B cell (primary cell): ENCODE measurements at regions not wholly inside any gene's neighbourhood (a gene's known extent, or its start where the extent isn't known, plus 50 kb on each side); places are given as distances from the start of the nearest gene placed in this dataset.

ENCODE experiments used
- ATAC-seq: fragments of 200-7000 bp; cut with Tn5 transposase; one replicate; pipeline ENCODE4 v1.10.0; 2021; ENCODE audit warnings: low read depth, mild to moderate bottlenecking, moderate number of reproducible peaks, moderate library complexity
- CTCF ChIA-PET: fragments of 350-600 bp; sonication (Branson Sonifier 250); formaldehyde crosslinking; loops from one replicate; lab custom pipeline; 2021; ENCODE audit warnings: antibody characterized with exemption, inconsistent platforms; lab: Charles Lee
- POLR2A ChIA-PET: fragments of 350-600 bp; sonication (Branson Sonifier 250); formaldehyde crosslinking; loops from one replicate; lab custom pipeline; 2021; ENCODE audit warnings: antibody characterized with exemption; lab: Charles Lee
- DNase-seq: peaks from one replicate; pipeline ENCODE4 v3.0.0; 2013
- H2AFZ ChIP-seq: 2 replicates; pipeline ENCODE4 v1.6.1; 2012; ENCODE audit warnings: mild to moderate bottlenecking, low read depth, low read length; ENCODE audit not compliant: insufficient read depth, poor library complexity, severe bottlenecking
- H3K27ac ChIP-seq, 2 donors: 1 replicate in 1 of 2; 2 replicates in 1 of 2; pipeline ENCODE4 v1.5.1; 2012 to 2013; ENCODE audit warnings: low read length in 2 of 2, mild to moderate bottlenecking in 2 of 2, moderate library complexity in 1 of 2
- H3K27me3 ChIP-seq, 4 experiments: fragments of 200-600 bp in 1 of 4; sonication (generic) in 1 of 4; replicated peaks in 1 of 4; 1 replicate in 2 of 4; 2 replicates in 2 of 4; pipeline versions ENCODE4 v1.6.1 to v1.7.0; 2013 to 2016; ENCODE audit warnings: low read length in 3 of 4, mild to moderate bottlenecking in 2 of 4, mixed read lengths in 1 of 4, moderate library complexity in 1 of 4; ENCODE audit not compliant: insufficient read depth in 4 of 4, control insufficient read depth in 3 of 4; ENCODE audit errors: control extremely low read depth in 1 of 4
- H3K36me3 ChIP-seq, 2 experiments: replicated peaks in 1 of 2; 1 replicate in 1 of 2; 2 replicates in 1 of 2; pipeline versions ENCODE4 v1.6.1 to v1.7.1; 2013; ENCODE audit warnings: low read length in 1 of 2; ENCODE audit not compliant: insufficient read depth in 2 of 2, control insufficient read depth in 1 of 2; ENCODE audit errors: control extremely low read depth in 1 of 2, extremely low read depth in 1 of 2
- H3K4me1 ChIP-seq, 2 donors: fragments of 200-600 bp in 1 of 2; sonication (generic) in 1 of 2; 1 replicate in 1 of 2; 2 replicates in 1 of 2; pipeline versions ENCODE4 v1.5.1 to v1.6.1; 2013 to 2017; ENCODE audit warnings: low read length in 2 of 2; ENCODE audit not compliant: control insufficient read depth in 2 of 2, insufficient read depth in 2 of 2
- H3K4me2 ChIP-seq: replicated peaks from 2 replicates; pipeline ENCODE3; 2012; ENCODE audit warnings: mild to moderate bottlenecking, low read depth, low read length; ENCODE audit not compliant: poor library complexity, severe bottlenecking
- H3K4me3 ChIP-seq, 5 experiments: fragments of 200-600 bp in 1 of 5; sonication (generic) in 1 of 5; 1 replicate in 3 of 5; 2 replicates in 2 of 5; pipeline versions ENCODE4 v1.5.1 to v1.7.0; 2011 to 2016; ENCODE audit warnings: low read length in 4 of 5, mild to moderate bottlenecking in 4 of 5, low read depth in 2 of 5, control low read depth in 1 of 5, moderate library complexity in 1 of 5; ENCODE audit not compliant: insufficient read depth in 1 of 5; ENCODE audit errors: control extremely low read depth in 1 of 5, extremely low read depth in 1 of 5
- H3K79me2 ChIP-seq: fragments of 200-600 bp; sonication (generic); one replicate; pipeline ENCODE4 v1.6.0; 2016; ENCODE audit warnings: low read length; ENCODE audit not compliant: control insufficient read depth, insufficient read depth
- H3K9ac ChIP-seq: fragments of 200-600 bp; sonication (generic); 2 replicates; pipeline ENCODE4 v1.6.1; 2017; ENCODE audit warnings: mild to moderate bottlenecking, low read length, moderate library complexity
- H3K9me3 ChIP-seq, 3 donors: one replicate each; pipeline versions ENCODE4 v1.6.1 to v1.7.1; 2013; ENCODE audit warnings: low read length in 2 of 3; ENCODE audit not compliant: control insufficient read depth in 2 of 3, insufficient read depth in 1 of 3; ENCODE audit errors: control extremely low read depth in 1 of 3
- H4K20me1 ChIP-seq: 2 replicates; pipeline ENCODE4 v1.6.0; 2012; ENCODE audit warnings: mild to moderate bottlenecking, low read length; ENCODE audit not compliant: insufficient read depth, control insufficient read depth, poor library complexity, severe bottlenecking
- H3K27ac Mint-ChIP-seq: one replicate; pipeline ENCODE4 v1.8.0; 2021; ENCODE audit warnings: mixed read lengths
- H3K27me3 Mint-ChIP-seq: one replicate; pipeline ENCODE4 v1.8.0; 2021; ENCODE audit warnings: mixed read lengths
- H3K4me1 Mint-ChIP-seq: one replicate; pipeline ENCODE4 v1.8.0; 2021; ENCODE audit warnings: mixed read lengths
- H3K4me3 Mint-ChIP-seq: one replicate; pipeline ENCODE4 v1.8.0; 2021; ENCODE audit warnings: mixed read lengths
- H3K9me3 Mint-ChIP-seq: one replicate; pipeline ENCODE4 v1.8.0; 2022; ENCODE audit warnings: mixed read lengths; ENCODE audit not compliant: insufficient read depth
- EZH2 ChIP-seq: IDR thresholded peaks from 2 replicates; pipeline ENCODE4 v1.6.1; 2012; ENCODE audit warnings: borderline replicate concordance, low read depth, mild to moderate bottlenecking, moderate library complexity, low read length; ENCODE audit not compliant: insufficient read depth, poor library complexity, severe bottlenecking
- WGBS: methylation state at CpG from one replicate; pipeline ENCODE4 v1.1.5; 2013; ENCODE audit warnings: missing lambda C conversion rate; ENCODE audit not compliant: insufficient coverage; 5-methylcytosine and 5-hydroxymethylcytosine counted together
- intact Hi-C: fragments of 100-400 bp; cut with micrococcal nuclease; formaldehyde crosslinking; loops from one replicate; pipeline ENCODE4 v1.10.0; 2022
- TF ChIP-seq, protein P1 (sequence below): fragments of 200-600 bp; IDR thresholded peaks from one replicate; pipeline ENCODE4 v1.8.0; 2022; ENCODE audit warnings: antibody characterized with exemption, mild to moderate bottlenecking

DNA sequence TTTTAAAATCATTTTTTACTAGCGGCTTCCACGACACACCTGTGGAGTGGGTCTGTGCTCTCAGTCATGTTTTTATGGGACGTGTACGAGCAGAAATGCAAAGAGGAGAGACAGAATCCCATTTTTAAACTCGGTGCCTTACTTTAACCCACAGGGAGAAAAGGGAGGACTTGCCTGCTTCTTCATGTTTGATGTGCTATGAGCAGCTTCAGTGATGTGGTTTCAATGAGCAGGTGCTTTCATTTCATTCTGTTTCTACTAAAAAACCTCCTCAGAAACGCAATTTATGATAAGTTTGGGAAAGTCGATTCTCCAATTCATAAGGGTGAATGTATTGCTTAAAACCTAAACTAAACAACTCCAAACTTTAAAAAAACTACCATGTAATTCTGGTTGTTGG lies 537.2 kb downstream of the GATA3 start:
- ChIA-PET POLR2A (no interaction called here), CTCF (no interaction called here)
- no CpG with 5 or more reads among the region's 7 CpGs for WGBS
- Histone ChIP-seq H3K9ac (no peak overlapping the region), H4K20me1 (no peaks in the 10 kb centered on the region), H3K79me2 (no peaks in the 10 kb centered on the region), H3K27me3 (no peaks in the 10 kb centered on the region), H3K36me3 (no peaks in the 10 kb centered on the region), H3K4me1 (no peaks in the 10 kb centered on the region), H2AFZ (no peak overlapping the region), H3K9me3 (no peaks in the 10 kb centered on the region), H3K4me2 (no peak overlapping the region), H3K4me3 (no peak overlapping the region), H3K27ac (no peak overlapping the region)
- no peaks in the 10 kb centered on the region for H3K27me3 Mint-ChIP-seq
- intact Hi-C loops, result no loop called here
- ATAC-seq (no peak), DNase-seq (no peak)
- no peak overlapping the region for H3K27ac Mint-ChIP-seq
- TF ChIP-seq, protein P1, sequence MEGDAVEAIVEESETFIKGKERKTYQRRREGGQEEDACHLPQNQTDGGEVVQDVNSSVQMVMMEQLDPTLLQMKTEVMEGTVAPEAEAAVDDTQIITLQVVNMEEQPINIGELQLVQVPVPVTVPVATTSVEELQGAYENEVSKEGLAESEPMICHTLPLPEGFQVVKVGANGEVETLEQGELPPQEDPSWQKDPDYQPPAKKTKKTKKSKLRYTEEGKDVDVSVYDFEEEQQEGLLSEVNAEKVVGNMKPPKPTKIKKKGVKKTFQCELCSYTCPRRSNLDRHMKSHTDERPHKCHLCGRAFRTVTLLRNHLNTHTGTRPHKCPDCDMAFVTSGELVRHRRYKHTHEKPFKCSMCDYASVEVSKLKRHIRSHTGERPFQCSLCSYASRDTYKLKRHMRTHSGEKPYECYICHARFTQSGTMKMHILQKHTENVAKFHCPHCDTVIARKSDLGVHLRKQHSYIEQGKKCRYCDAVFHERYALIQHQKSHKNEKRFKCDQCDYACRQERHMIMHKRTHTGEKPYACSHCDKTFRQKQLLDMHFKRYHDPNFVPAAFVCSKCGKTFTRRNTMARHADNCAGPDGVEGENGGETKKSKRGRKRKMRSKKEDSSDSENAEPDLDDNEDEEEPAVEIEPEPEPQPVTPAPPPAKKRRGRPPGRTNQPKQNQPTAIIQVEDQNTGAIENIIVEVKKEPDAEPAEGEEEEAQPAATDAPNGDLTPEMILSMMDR, result no peak
- no peak for TF ChIP-seq EZH2
- H3K4me3 Mint-ChIP-seq, result no peak overlapping the region
- H3K9me3 Mint-ChIP-seq, result no peaks in the 10 kb centered on the region
- no peaks in the 10 kb centered on the region for H3K4me1 Mint-ChIP-seq

DNA sequence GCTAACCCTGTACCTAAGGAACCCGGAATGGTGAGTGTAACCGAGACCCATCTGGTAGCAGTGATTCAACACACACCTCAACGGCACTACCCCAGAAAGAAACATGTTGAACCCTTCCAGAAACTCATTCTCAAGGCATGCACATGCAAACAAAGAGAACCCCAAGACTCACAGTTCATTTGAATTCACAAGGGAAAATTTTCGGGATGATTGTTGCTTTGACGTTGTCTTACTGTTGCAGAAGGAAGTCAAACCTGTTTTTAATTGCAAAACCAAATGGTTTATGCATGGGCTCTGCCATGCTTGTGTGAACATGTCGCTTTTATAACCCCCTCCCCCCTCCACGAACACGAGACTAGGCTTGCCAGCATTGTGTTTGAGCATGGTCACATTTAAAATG lies 539.7 kb downstream of the GATA3 start:
- Mint-ChIP-seq H3K27me3 (no peaks in the 10 kb centered on the region), H3K9me3 (no peaks in the 10 kb centered on the region), H3K4me1 (no peaks in the 10 kb centered on the region), H3K27ac (no peak overlapping the region), H3K4me3 (no peak overlapping the region)
- POLR2A ChIA-PET, result no interaction called here
- DNase-seq (no peak), ATAC-seq (no peak)
- Histone ChIP-seq H3K4me1 (no peaks in the 10 kb centered on the region), H3K79me2 (no peaks in the 10 kb centered on the region), H3K27me3 (no peaks in the 10 kb centered on the region), H4K20me1 (no peaks in the 10 kb centered on the region), H3K9me3 (no peaks in the 10 kb centered on the region), H3K36me3 (no peaks in the 10 kb centered on the region), H2AFZ (no peak overlapping the region), H3K27ac (no peak overlapping the region), H3K4me2 (no peak overlapping the region), H3K4me3 (no peak overlapping the region), H3K9ac (no peak overlapping the region)
- no peak for TF ChIP-seq EZH2
- TF ChIP-seq, protein P1, result no peak
- CTCF ChIA-PET, result no interaction called here
- WGBS, result 92% methylated on average over 3 of the region's 8 CpGs
- intact Hi-C loops, result no loop called here
